Fibroblast of villous mesenchyme (primary cell): ENCODE measurements at regions not wholly inside any gene's neighbourhood (a gene's known extent, or its start where the extent isn't known, plus 50 kb on each side); places are given as distances from the start of the nearest gene placed in this dataset.
"Not testable (repeated sequence)": the region's sequence is repeated elsewhere in the genome, so short reads cannot be mapped to it uniquely, and the experiment has no call there.

ENCODE experiments used
- DNase-seq: peaks from one replicate; pipeline ENCODE4 v3.0.0-alpha.2; 2010; ENCODE audit warnings: low read depth
- H3K4me3 ChIP-seq: 2 replicates; pipeline ENCODE4 v1.5.1; 2011; ENCODE audit warnings: low read depth, mild to moderate bottlenecking, low read length
- TF ChIP-seq, protein P1 (sequence below): IDR thresholded peaks from 2 replicates; pipeline ENCODE4 v1.5.1; 2012; ENCODE audit warnings: low read depth, mild to moderate bottlenecking, low read length; ENCODE audit not compliant: insufficient read depth

DNA sequence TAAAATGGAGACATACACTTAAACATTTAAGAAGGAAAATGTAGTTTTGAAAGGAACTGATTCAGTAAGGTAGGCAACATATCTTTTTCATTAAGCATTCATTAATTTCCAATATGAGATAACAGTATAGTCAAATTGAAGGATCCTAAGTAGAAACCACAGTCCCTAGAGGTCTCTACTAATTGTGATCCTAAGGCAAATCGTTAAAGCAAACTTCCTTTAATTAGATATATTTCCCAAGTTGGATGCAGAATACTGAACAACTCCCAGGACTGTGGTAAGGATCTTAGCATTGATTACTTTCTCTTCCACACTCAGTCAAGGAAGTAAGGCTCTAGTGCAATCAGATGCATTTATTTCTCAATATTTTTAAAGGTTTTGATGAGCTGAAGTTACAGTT is 604.1 kb upstream of the GJE1 start:
- no peak overlapping the region for H3K4me3 ChIP-seq
- no peak for DNase-seq

DNA sequence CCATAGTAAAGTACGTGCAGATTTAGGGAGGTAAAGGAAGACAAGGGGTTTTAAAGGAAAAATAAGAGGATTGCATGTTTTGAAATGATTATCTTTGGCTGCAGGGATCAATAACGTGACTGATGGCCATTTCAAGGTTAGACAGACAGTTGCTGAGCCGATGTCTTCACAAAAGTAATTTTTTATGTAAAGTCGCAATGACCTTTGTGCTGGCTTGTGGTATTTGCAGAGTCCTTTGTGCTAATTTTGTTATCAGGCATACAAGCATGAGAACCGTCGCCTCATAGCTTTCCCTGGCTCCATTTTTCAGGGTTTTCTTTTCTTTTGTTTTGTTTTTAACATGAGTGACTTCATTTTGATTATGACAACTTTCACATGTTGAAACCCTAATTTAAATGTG is 605.7 kb upstream of the GJE1 start:
- TF ChIP-seq, protein P1, sequence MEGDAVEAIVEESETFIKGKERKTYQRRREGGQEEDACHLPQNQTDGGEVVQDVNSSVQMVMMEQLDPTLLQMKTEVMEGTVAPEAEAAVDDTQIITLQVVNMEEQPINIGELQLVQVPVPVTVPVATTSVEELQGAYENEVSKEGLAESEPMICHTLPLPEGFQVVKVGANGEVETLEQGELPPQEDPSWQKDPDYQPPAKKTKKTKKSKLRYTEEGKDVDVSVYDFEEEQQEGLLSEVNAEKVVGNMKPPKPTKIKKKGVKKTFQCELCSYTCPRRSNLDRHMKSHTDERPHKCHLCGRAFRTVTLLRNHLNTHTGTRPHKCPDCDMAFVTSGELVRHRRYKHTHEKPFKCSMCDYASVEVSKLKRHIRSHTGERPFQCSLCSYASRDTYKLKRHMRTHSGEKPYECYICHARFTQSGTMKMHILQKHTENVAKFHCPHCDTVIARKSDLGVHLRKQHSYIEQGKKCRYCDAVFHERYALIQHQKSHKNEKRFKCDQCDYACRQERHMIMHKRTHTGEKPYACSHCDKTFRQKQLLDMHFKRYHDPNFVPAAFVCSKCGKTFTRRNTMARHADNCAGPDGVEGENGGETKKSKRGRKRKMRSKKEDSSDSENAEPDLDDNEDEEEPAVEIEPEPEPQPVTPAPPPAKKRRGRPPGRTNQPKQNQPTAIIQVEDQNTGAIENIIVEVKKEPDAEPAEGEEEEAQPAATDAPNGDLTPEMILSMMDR: no peak
- H3K4me3 ChIP-seq: no peak overlapping the region
- DNase-seq: no peak

More for the DNA sequence above, 604.1 kb upstream of the GJE1 start:
- TF ChIP-seq, protein P1: no peak

DNA sequence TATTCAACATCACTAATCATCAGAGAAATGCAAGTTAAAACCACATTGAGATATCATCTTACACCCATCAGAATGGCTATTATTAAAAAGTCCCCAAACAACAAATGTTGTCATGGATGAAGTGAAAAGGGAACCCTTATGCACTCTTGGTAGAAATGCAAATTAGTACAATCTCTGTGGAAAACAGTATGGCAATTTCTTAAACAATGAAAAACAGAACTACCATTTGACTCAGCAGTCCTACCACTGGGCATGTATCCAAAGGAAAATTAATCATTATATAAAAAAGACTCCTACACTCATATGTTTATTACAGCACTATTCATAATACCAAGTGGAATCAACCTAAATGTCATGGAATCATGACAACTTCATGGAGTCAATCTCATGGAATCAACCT is 611.3 kb upstream of the GJE1 start:
- TF ChIP-seq, protein P1: no peak
- DNase-seq: no peak
- H3K4me3 ChIP-seq: no peak overlapping the region

DNA sequence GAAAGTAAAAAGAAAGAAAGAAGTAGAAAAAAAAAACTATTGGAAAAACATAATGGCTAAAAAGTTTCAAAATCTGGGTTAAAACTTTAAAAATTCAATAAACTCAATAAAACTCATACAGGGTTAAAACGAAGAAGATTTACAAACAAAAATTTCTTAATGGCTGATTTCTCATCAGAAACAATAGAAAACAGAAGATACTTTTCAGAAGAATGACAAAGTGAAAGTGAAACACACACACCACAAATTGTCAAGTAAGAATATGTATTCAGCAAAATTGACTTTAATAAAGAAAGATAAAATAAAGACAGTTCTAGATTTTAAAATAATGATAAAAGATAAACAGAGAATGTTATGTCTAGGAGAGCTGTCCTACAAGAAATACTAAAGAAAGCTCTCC is 618.9 kb upstream of the GJE1 start:
- H3K4me3 ChIP-seq: peak overlapping the region; percentile 5
- peak; percentile 31 for DNase-seq
- TF ChIP-seq, protein P1: no peak

DNA sequence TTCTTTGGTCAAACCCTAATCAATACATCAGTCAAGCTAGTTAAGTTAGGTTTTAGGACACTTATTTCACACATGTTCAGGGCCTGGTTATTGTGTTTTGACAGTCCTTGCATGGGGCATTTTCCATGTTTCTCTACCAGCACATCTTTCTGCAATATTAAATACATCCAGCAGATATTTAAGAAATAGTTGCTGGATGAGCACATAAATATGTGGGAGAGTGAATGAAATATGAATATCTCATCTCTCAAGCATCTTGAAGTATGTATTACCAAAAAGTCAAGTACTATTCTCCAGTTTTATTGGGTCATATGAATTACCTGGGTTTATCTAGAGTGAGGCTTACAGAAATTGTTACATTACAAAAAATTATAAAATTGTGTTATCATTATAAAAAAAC is 621.9 kb upstream of the GJE1 start:
- TF ChIP-seq, protein P1: no peak

DNA sequence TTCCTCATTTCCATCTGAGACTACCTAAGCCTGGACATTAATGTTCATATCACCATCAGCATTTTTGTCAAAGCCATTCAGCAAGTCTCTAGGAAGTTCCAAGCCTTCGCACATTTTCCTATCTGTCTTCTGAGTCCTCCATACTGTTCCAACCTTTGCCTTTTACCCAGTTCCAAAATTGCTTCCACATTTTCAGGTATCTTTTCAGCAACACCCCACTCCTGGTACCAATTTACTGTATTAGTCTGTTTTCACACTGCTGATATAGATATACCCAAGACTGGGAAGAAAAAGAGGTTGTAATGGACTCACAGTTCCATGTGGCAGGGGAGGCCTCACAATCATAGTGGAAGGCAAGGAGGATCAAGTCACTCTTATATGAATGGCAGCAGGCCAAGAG is 626.7 kb upstream of the GJE1 start:
- DNase-seq, H3K4me3 ChIP-seq: not testable (repeated sequence)

More for the DNA sequence above, 621.9 kb upstream of the GJE1 start:
- H3K4me3 ChIP-seq: no peak overlapping the region
- DNase-seq: no peak

DNA sequence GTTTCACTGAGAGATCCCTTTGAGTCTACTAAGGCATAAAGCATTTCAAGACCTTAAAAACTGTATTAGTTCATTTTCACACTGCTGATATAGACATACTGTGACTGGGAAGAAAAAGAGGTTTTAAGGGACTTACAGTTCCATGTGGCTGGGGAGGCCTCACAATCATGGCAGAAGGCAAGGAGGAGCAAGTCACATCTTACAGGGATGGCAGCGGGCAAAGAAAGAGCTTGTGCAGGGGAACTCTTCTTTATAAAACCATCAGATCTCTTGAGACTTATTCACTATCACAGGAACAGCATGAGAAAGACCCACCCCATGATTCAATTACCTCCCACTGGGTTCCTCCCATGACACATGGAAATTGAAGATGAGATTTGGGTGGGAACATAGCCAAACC is 628.4 kb upstream of the GJE1 start:
- DNase-seq, H3K4me3 ChIP-seq: not testable (repeated sequence)

DNA sequence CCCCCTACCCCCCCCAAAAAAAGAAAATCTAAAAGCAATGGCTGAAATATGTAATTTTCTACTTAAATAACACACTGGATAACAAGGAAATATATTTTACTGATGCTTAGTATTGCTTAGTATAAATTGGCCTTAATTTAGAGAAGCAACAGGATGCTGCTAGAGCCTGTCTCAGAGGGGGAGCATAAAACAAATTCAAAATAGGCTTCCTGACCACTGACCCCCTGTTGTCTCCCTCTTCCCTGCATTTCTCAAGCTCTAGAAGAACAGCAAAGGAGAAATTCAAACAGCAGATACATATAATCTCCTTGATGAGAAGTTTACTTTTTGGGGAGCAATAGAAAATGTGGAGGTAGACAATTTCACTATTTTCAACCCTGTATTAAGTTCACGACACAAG is 631.1 kb upstream of the GJE1 start:
- DNase-seq: no peak
- TF ChIP-seq, protein P1: no peak
- no peak overlapping the region for H3K4me3 ChIP-seq
